SK-N-SH (cell line): ENCODE measurements at regions not wholly inside any gene's neighbourhood (a gene's known extent, or its start where the extent isn't known, plus 50 kb on each side); places are given as distances from the start of the nearest gene placed in this dataset.

Experiments used
- MEF2A ChIP-seq: IDR thresholded peaks from 2 replicates; pipeline ENCODE4 v1.4.0; 2012; ENCODE audit warnings: low read depth, borderline replicate concordance
- RAD21 ChIP-seq: IDR thresholded peaks from 2 replicates; pipeline ENCODE4 v1.6.1; 2012; ENCODE audit warnings: mild to moderate bottlenecking, low read length
- SIN3A ChIP-seq: IDR thresholded peaks from 2 replicates; pipeline ENCODE4 v1.6.1; 2012; ENCODE audit warnings: low read depth, mild to moderate bottlenecking, low read length, moderate library complexity, borderline replicate concordance

DNA sequence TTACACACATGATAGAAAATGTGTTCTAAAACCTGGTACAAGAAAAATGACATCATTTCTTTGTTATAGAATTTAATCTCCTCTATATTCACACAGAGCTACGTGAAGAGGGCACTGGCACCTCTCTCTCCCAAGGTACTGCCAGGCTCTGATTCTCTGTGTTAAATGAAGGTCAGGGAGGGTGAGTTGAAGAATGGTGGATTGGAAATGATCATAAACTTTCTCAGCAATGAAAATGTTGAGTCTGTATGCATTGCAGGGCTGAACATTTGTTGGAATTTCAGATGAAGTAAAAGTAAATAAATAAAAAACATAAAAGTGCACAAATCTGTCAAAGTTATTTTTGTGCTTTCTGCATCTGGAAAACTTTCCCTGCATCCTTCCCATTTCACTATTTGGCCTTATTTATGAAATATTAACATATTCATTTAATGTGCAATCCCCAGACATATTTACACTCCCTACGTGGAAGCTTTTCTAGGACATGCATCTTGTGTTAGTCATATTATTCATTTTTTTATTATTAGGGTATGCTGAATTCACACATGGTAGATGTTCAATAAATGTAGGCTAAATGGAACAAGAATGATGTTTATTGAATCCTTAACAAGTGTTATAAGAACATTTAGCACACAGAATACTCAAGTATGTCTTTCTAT lies 810.3 kb upstream of the CDH8 start:
- no peak for TF ChIP-seq SIN3A
- no peak for TF ChIP-seq MEF2A
- no peak for TF ChIP-seq RAD21
